Suprapubic skin (tissue), 4 donors: ENCODE measurements at regions not wholly inside any gene's neighbourhood (a gene's known extent, or its start where the extent isn't known, plus 50 kb on each side); places are given as distances from the start of the nearest gene placed in this dataset.

ENCODE experiments used
- CTCF ChIP-seq, 2 donors: fragments of 200-600 bp in 1 of 2; fragments of 450-650 bp in 1 of 2; sonication (generic) in 1 of 2; IDR thresholded peaks; one replicate each; pipeline ENCODE4 v1.5.1; 2016 to 2019; ENCODE audit warnings: antibody characterized with exemption in 2 of 2, mild to moderate bottlenecking in 1 of 2, moderate library complexity in 1 of 2
- EP300 ChIP-seq: sonication (generic); formaldehyde crosslinking; IDR thresholded peaks from one replicate; pipeline ENCODE4 v1.6.1; 2017; ENCODE audit warnings: antibody characterized with exemption
- POLR2A ChIP-seq, 2 donors: fragments of 450-650 bp; IDR thresholded peaks; one replicate each; pipeline ENCODE4 v1.6.1; 2017; ENCODE audit warnings: antibody characterized with exemption in 2 of 2, mild to moderate bottlenecking in 2 of 2, moderate library complexity in 2 of 2
- POLR2AphosphoS5 ChIP-seq, 3 donors: sonication (generic); formaldehyde crosslinking; IDR thresholded peaks; one replicate each; pipeline ENCODE4 v1.6.1; 2017; ENCODE audit warnings: antibody characterized with exemption in 3 of 3

- TF ChIP-seq CTCF (IDR thresholded peaks at IDR 0.05) (no peak), EP300 (no peak), POLR2AphosphoS5 (IDR thresholded peaks at IDR 0.05) (no peak), POLR2A (IDR thresholded peaks at IDR 0.05) (no peak)
Observed at GRCh38 chr1:80445033-80445432, 1355.7 kb upstream of the ADGRL2 start.
